Parathyroid adenoma (tissue), 2 donors: ENCODE measurements at regions not wholly inside any gene's neighbourhood (a gene's known extent, or its start where the extent isn't known, plus 50 kb on each side); places are given as distances from the start of the nearest gene placed in this dataset.

Experiments used
- H2AFZ ChIP-seq: fragments of 300-600 bp; sonication (generic); one replicate; pipeline ENCODE4 v1.7.0; 2017; ENCODE audit warnings: antibody characterized with exemption, mild to moderate bottlenecking
- H3K27ac ChIP-seq: fragments of 300-600 bp; sonication (generic); one replicate; pipeline ENCODE4 v1.7.0; 2017
- H3K27me3 ChIP-seq: fragments of 300-600 bp; sonication (generic); one replicate; pipeline ENCODE4 v1.7.0; 2017; ENCODE audit warnings: low read length; ENCODE audit not compliant: control insufficient read depth, insufficient read depth
- H3K36me3 ChIP-seq: fragments of 300-600 bp; sonication (generic); one replicate; pipeline ENCODE4 v1.7.0; 2017; ENCODE audit warnings: low read length; ENCODE audit not compliant: control insufficient read depth, insufficient read depth
- H3K4me1 ChIP-seq: fragments of 300-600 bp; sonication (generic); one replicate; pipeline ENCODE4 v1.7.0; 2017; ENCODE audit warnings: control low read depth
- H3K4me2 ChIP-seq: fragments of 300-600 bp; sonication (generic); one replicate; pipeline ENCODE4 v1.7.0; 2017; ENCODE audit warnings: low read length
- H3K4me3 ChIP-seq: fragments of 300-600 bp; sonication (generic); one replicate; pipeline ENCODE4 v1.7.0; 2017; ENCODE audit warnings: low read depth, low read length
- H3K79me2 ChIP-seq: fragments of 300-600 bp; sonication (generic); one replicate; pipeline ENCODE4 v1.7.0; 2017; ENCODE audit warnings: control low read depth
- H3K9ac ChIP-seq: fragments of 300-600 bp; sonication (generic); one replicate; pipeline ENCODE4 v1.7.0; 2017; ENCODE audit warnings: mild to moderate bottlenecking
- H3K9me3 ChIP-seq: fragments of 300-600 bp; sonication (generic); one replicate; pipeline ENCODE4 v1.7.0; 2017; ENCODE audit warnings: low read length; ENCODE audit not compliant: control insufficient read depth
- CTCF ChIP-seq: fragments of 300-600 bp; sonication (generic); IDR thresholded peaks from one replicate; pipeline ENCODE4 v1.7.0; 2017; ENCODE audit warnings: antibody characterized with exemption, mild to moderate bottlenecking
- donor health status: primary hyperparathyroidism.

GRCh38 chr9:31629292-31629691 lies 755.2 kb upstream of the ACO1 start:
- Histone ChIP-seq H3K4me3 (no peak overlapping the region), H3K27me3 (no peaks in the 10 kb centered on the region)

GRCh38 chr9:31637265-31637664 lies 747.2 kb upstream of the ACO1 start:
- H3K27me3 ChIP-seq: no peaks in the 10 kb centered on the region
- H3K9ac ChIP-seq: no peak overlapping the region
- no peak overlapping the region for H2AFZ ChIP-seq
- H3K4me3 ChIP-seq: no peak overlapping the region
- no peak overlapping the region for H3K27ac ChIP-seq
- H3K79me2 ChIP-seq: no peaks in the 10 kb centered on the region
- no peak overlapping the region for H3K4me2 ChIP-seq
- no peaks in the 10 kb centered on the region for H3K9me3 ChIP-seq
- H3K4me1 ChIP-seq: no peaks in the 10 kb centered on the region
- no peak for TF ChIP-seq CTCF
- no peaks in the 10 kb centered on the region for H3K36me3 ChIP-seq

More at GRCh38 chr9:31629292-31629691, 755.2 kb upstream of the ACO1 start:
- H3K4me2 ChIP-seq: no peak overlapping the region
- TF ChIP-seq CTCF: no peak
- no peak overlapping the region for H3K27ac ChIP-seq
- no peaks in the 10 kb centered on the region for H3K36me3 ChIP-seq
- H3K9me3 ChIP-seq: no peaks in the 10 kb centered on the region
- H3K79me2 ChIP-seq: no peaks in the 10 kb centered on the region
- no peak overlapping the region for H2AFZ ChIP-seq
- H3K9ac ChIP-seq: no peak overlapping the region
- no peaks in the 10 kb centered on the region for H3K4me1 ChIP-seq

GRCh38 chr9:31637861-31638260 lies 746.6 kb upstream of the ACO1 start:
- Histone ChIP-seq H3K36me3 (no peaks in the 10 kb centered on the region), H3K4me2 (no peak overlapping the region), H3K4me1 (no peaks in the 10 kb centered on the region), H3K4me3 (no peak overlapping the region), H2AFZ (no peak overlapping the region), H3K79me2 (no peaks in the 10 kb centered on the region), H3K9me3 (no peaks in the 10 kb centered on the region), H3K27me3 (no peaks in the 10 kb centered on the region), H3K9ac (no peak overlapping the region), H3K27ac (no peak overlapping the region)
- TF ChIP-seq CTCF: no peak

GRCh38 chr9:31639451-31639850 lies 745.0 kb upstream of the ACO1 start:
- H3K9ac ChIP-seq: no peak overlapping the region
- TF ChIP-seq CTCF: no peak
- H3K4me3 ChIP-seq: no peak overlapping the region
- H3K27me3 ChIP-seq: no peaks in the 10 kb centered on the region
- no peaks in the 10 kb centered on the region for H3K36me3 ChIP-seq
- H3K79me2 ChIP-seq: no peaks in the 10 kb centered on the region
- H2AFZ ChIP-seq: no peak overlapping the region
- no peaks in the 10 kb centered on the region for H3K9me3 ChIP-seq
- no peak overlapping the region for H3K27ac ChIP-seq
- no peak overlapping the region for H3K4me2 ChIP-seq
- H3K4me1 ChIP-seq: no peaks in the 10 kb centered on the region

GRCh38 chr9:31669311-31669710 lies 715.1 kb upstream of the ACO1 start:
- no peak overlapping the region for H3K9ac ChIP-seq
- no peaks in the 10 kb centered on the region for H3K79me2 ChIP-seq
- no peak overlapping the region for H2AFZ ChIP-seq
- no peak for TF ChIP-seq CTCF
- H3K4me1 ChIP-seq: no peaks in the 10 kb centered on the region
- no peaks in the 10 kb centered on the region for H3K9me3 ChIP-seq
- H3K36me3 ChIP-seq: no peaks in the 10 kb centered on the region
- H3K27me3 ChIP-seq: no peaks in the 10 kb centered on the region
- H3K27ac ChIP-seq: no peak overlapping the region
- H3K4me2 ChIP-seq: no peak overlapping the region
- H3K4me3 ChIP-seq: no peak overlapping the region
